Astrocyte (in vitro differentiated cells and primary cell): ENCODE measurements at regions not wholly inside any gene's neighbourhood (a gene's known extent, or its start where the extent isn't known, plus 50 kb on each side); places are given as distances from the start of the nearest gene placed in this dataset.

Experiments
- CTCF ChIP-seq: IDR thresholded peaks from 2 replicates; pipeline ENCODE4 v1.5.1; 2011; ENCODE audit warnings: low read depth, mild to moderate bottlenecking, inconsistent platforms, low read length, moderate library complexity; ENCODE audit not compliant: insufficient read depth
- EZH2 ChIP-seq: IDR thresholded peaks from 2 replicates; pipeline ENCODE4 v1.6.1; 2012; ENCODE audit warnings: mild to moderate bottlenecking, low read length, inconsistent platforms; ENCODE audit not compliant: insufficient read depth

GRCh38 chr18:67969458-67969857 lies 452.9 kb upstream of the DSEL start:
- TF ChIP-seq CTCF (no peak), EZH2 (no peak)
